ENCODE measurements at regions not wholly inside any gene's neighbourhood (a gene's known extent, or its start where the extent isn't known, plus 50 kb on each side); places are given as distances from the start of the nearest gene placed in this dataset.

GRCh38 chr1:30101016-30101415, 622.4 kb downstream of the MATN1 start:
- no peak for TF ChIP-seq TCF7L2 (IDR thresholded peaks at IDR 0.05; ENCODE audit: borderline replicate concordance, extremely low read depth, insufficient read depth, insufficient read length)
- TF ChIP-seq RAD21 (IDR thresholded peaks at IDR 0.05; ENCODE audit: low read depth): no peak
- no peak for TF ChIP-seq POLR2A (IDR thresholded peaks at IDR 0.05; ENCODE audit: borderline replicate concordance, extremely low read depth, insufficient read depth, insufficient read length)
- TF ChIP-seq REST (IDR thresholded peaks at IDR 0.05; ENCODE audit: low read depth): no peak
- no peak for TF ChIP-seq ELF1 (IDR thresholded peaks at IDR 0.05; ENCODE audit: borderline replicate concordance, low read depth)
- TF ChIP-seq EZH2phosphoT487 (IDR thresholded peaks at IDR 0.05; ENCODE audit: borderline replicate concordance): no peak
- TF ChIP-seq FOSL1 (IDR thresholded peaks at IDR 0.05; ENCODE audit: low read depth): no peak
- no peak for TF ChIP-seq POLR2AphosphoS5 (IDR thresholded peaks at IDR 0.05; ENCODE audit: low read depth, low read length)
- no peak for TF ChIP-seq ZBTB33 (IDR thresholded peaks at IDR 0.05; ENCODE audit: extremely low read depth, insufficient replicate concordance, low read length)
- no peak for TF ChIP-seq EGR1 (IDR thresholded peaks at IDR 0.05; ENCODE audit: low read depth)
- no peak for TF ChIP-seq JUND (IDR thresholded peaks at IDR 0.05)
- TF ChIP-seq ZFX (IDR thresholded peaks at IDR 0.05): no peak
- no peak for TF ChIP-seq SRF (IDR thresholded peaks at IDR 0.05; ENCODE audit: low read depth)
- no peak for TF ChIP-seq CBX3 (IDR thresholded peaks at IDR 0.05; ENCODE audit: low read depth)
- no peak for TF ChIP-seq MAX (IDR thresholded peaks at IDR 0.05)
- TF ChIP-seq CEBPB (IDR thresholded peaks at IDR 0.05; ENCODE audit: low read depth): no peak
- TF ChIP-seq, protein P1, sequence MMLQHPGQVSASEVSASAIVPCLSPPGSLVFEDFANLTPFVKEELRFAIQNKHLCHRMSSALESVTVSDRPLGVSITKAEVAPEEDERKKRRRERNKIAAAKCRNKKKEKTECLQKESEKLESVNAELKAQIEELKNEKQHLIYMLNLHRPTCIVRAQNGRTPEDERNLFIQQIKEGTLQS (IDR thresholded peaks at IDR 0.05): no peak
- no peak for TF ChIP-seq SP1 (IDR thresholded peaks at IDR 0.05; ENCODE audit: low read depth)
- no peaks in the 10 kb centered on the region for H3K79me2 ChIP-seq (ENCODE audit: insufficient read depth, low read length)
- H3K4me3 ChIP-seq (replicated peaks in 1 of 2; ENCODE audit: low read depth in 1 of 2, low read length in 2 of 2): no peak overlapping the region
- H3K4me1 ChIP-seq (ENCODE audit: control insufficient read depth in 1 of 2, insufficient read depth in 2 of 2, low read length in 2 of 2): peaks cover 0 to 4% of the 10 kb centered on the region in 2 experiments; a peak in 1 of 4 replicates
- no peak for ATAC-seq
- H3K27ac ChIP-seq (ENCODE audit: low read depth, low read length): no peak overlapping the region
- H4K20me1 ChIP-seq (ENCODE audit: insufficient read depth): no peaks in the 10 kb centered on the region
- 0 out of 2 replicates have a peak, but pooled peaks cover 4% of the 10 kb centered on the region for H3K27me3 ChIP-seq (ENCODE audit: insufficient read depth, low read length)
- ChIA-PET POLR2A (no interaction called here), RAD21 (ENCODE audit: low non-redundant PET in 1 of 2, low total read pairs in 2 of 2, uncharacterized antibody in 2 of 2, unreplicated experiment in 2 of 2) (no interaction called here), CTCF (interaction anchor here (1.7 kb wide), 1 partner anchor 11 kb away, joined by 8 read pairs; no protein-coding TSS in a partner anchor)
- no peak overlapping the region for H3K9ac ChIP-seq (ENCODE audit: low read length)
- no peaks in the 10 kb centered on the region for H3K9me3 ChIP-seq (ENCODE audit: control insufficient read depth in 1 of 2, insufficient read depth in 1 of 2, low read depth in 1 of 2, low read length in 2 of 2)
- H3K4me2 ChIP-seq (ENCODE audit: low read length): no peak overlapping the region
- H3K36me3 ChIP-seq (ENCODE audit: control insufficient read depth in 1 of 2, insufficient read depth in 2 of 2, low read length in 2 of 2): no peaks in the 10 kb centered on the region
- H3K9me2 ChIP-seq (ENCODE audit: insufficient read depth): no peaks in the 10 kb centered on the region
- no peak overlapping the region for H2AFZ ChIP-seq (ENCODE audit: low read depth, low read length, poor library complexity, severe bottlenecking)
- no TSS peak for BruUV-seq (replicated peaks)
- no peak for DNase-seq (ENCODE audit: low read depth, low spot score)
- intact Hi-C loops (cut with micrococcal nuclease): no loop called here

Data from HCT116 (cell line).